Kidney (tissue), 13 donors: ENCODE measurements at regions not wholly inside any gene's neighbourhood (a gene's known extent, or its start where the extent isn't known, plus 50 kb on each side); places are given as distances from the start of the nearest gene placed in this dataset.

Source experiments
- DNase-seq, 5 donors: peaks; one replicate each; pipeline ENCODE4 v3.0.0-alpha.2; 2013 to 2020
- FAIRE-seq: peaks from 2 replicates; lab custom pipeline; 2012; peaks lifted over from hg19 to GRCh38; lab: Jason Lieb, UNC
- H3K27ac ChIP-seq, 2 donors: one replicate each; pipeline ENCODE4 v1.7.0; 2013; ENCODE audit warnings: low read depth in 2 of 2, low read length in 2 of 2, inconsistent platforms in 1 of 2
- H3K27me3 ChIP-seq: one replicate; pipeline ENCODE4 v1.7.1; 2013; ENCODE audit warnings: low read length, inconsistent platforms; ENCODE audit not compliant: control insufficient read depth, insufficient read depth
- H3K36me3 ChIP-seq, 3 donors: one replicate each; pipeline versions ENCODE4 v1.7.0 to v1.7.1; 2013; ENCODE audit warnings: low read length in 3 of 3, control low read depth in 1 of 3, inconsistent platforms in 1 of 3; ENCODE audit not compliant: insufficient read depth in 3 of 3, control insufficient read depth in 2 of 3
- H3K4me1 ChIP-seq, 3 donors: one replicate each; pipeline versions ENCODE4 v1.7.0 to v1.7.1; 2013; ENCODE audit warnings: low read length in 3 of 3, inconsistent platforms in 1 of 3, low read depth in 1 of 3; ENCODE audit not compliant: control insufficient read depth in 2 of 3, insufficient read depth in 2 of 3
- H3K4me3 ChIP-seq, 3 donors: one replicate each; pipeline versions ENCODE4 v1.7.0 to v1.8.1; 2013; ENCODE audit warnings: low read length in 3 of 3, control low read depth in 1 of 3, inconsistent platforms in 1 of 3
- H3K9ac ChIP-seq, 3 donors: one replicate each; pipeline versions ENCODE4 v1.7.0 to v1.7.1; 2013; ENCODE audit warnings: low read length in 3 of 3, control low read depth in 1 of 3, inconsistent platforms in 1 of 3
- H3K9me3 ChIP-seq, 3 donors: one replicate each; pipeline versions ENCODE4 v1.7.0 to v1.7.1; 2013; ENCODE audit warnings: low read length in 3 of 3, control low read depth in 1 of 3, inconsistent platforms in 1 of 3; ENCODE audit not compliant: control insufficient read depth in 2 of 3, insufficient read depth in 1 of 3
- intact Hi-C: fragments of 100-400 bp; cut with DNase I; formaldehyde crosslinking; loops from one replicate; pipeline ENCODE4 v1.11.1; 2022
- TF ChIP-seq, protein P1 (sequence below): IDR thresholded peaks from 3 replicates; pipeline ENCODE4 v1.5.1; 2012; ENCODE audit warnings: mild to moderate bottlenecking, moderate library complexity, borderline replicate concordance; ENCODE audit not compliant: insufficient read depth; ENCODE audit errors: extremely low read depth
- donor health status: control.
- donor health status: control.
- donor health status: control.
- donor health status: control.
- donor health status: control.
- donor health status: DM: yes; HTN: yes; CAD: no.
- donor health status: Normal renal cell carcinoma (clear cell type).

DNA sequence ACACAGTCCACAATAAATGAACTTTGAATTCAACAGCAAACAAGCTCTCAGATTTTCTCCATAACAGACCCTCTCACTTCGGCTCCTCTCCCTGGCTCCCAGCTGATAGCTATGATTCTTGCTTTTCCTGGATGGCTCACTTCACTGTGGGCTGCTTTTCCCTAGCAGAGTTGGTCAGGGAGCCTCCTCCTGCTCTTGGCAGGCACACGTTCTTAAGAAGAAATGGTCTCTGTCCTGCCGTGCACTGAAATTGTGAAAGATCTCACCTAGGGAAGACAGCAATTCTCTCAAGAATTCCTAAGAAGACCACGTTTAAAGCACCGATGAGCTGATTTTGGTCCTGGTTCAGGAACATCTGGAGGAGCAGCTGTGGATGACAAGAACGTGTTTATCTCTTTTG, 148.5 kb upstream of the KCNK2 start:
- H3K27me3 ChIP-seq, result no peaks in the 10 kb centered on the region
- DNase-seq, result no peak
- FAIRE-seq, result no peak
- no peak overlapping the region for H3K4me3 ChIP-seq
- H3K4me1 ChIP-seq, result no peaks in the 10 kb centered on the region
- intact Hi-C loops, result no loop called here
- TF ChIP-seq, protein P1, sequence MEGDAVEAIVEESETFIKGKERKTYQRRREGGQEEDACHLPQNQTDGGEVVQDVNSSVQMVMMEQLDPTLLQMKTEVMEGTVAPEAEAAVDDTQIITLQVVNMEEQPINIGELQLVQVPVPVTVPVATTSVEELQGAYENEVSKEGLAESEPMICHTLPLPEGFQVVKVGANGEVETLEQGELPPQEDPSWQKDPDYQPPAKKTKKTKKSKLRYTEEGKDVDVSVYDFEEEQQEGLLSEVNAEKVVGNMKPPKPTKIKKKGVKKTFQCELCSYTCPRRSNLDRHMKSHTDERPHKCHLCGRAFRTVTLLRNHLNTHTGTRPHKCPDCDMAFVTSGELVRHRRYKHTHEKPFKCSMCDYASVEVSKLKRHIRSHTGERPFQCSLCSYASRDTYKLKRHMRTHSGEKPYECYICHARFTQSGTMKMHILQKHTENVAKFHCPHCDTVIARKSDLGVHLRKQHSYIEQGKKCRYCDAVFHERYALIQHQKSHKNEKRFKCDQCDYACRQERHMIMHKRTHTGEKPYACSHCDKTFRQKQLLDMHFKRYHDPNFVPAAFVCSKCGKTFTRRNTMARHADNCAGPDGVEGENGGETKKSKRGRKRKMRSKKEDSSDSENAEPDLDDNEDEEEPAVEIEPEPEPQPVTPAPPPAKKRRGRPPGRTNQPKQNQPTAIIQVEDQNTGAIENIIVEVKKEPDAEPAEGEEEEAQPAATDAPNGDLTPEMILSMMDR, result no peak
- no peak overlapping the region for H3K27ac ChIP-seq
- H3K9me3 ChIP-seq, result no peaks in the 10 kb centered on the region
- H3K9ac ChIP-seq, result no peak overlapping the region
- no peaks in the 10 kb centered on the region for H3K36me3 ChIP-seq

DNA sequence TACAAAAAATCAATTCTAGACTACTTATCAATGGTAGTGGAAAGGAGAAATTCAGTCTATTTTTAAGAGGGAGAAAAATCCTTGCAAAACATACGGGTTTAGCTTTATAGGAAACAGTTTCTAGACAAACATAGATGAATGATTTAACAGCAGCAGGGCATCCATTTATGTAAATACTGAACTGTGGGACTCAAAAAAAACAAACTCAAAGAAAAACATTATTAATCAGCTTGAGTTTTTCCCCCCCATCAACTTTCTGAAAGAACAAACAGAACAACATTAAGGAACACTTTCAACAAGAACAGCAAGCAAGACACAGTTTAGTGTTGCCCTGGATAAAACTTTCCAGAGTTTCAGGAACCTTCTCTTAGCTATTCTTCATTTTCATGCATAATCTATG, 147.3 kb upstream of the KCNK2 start:
- Histone ChIP-seq H3K36me3 (no peaks in the 10 kb centered on the region), H3K9ac (no peak overlapping the region), H3K4me1 (no peaks in the 10 kb centered on the region), H3K27ac (no peak overlapping the region), H3K27me3 (no peaks in the 10 kb centered on the region), H3K4me3 (no peak overlapping the region), H3K9me3 (no peaks in the 10 kb centered on the region)
- intact Hi-C loops, result no loop called here
- TF ChIP-seq, protein P1, result no peak
- DNase-seq (no peak), FAIRE-seq (no peak)

DNA sequence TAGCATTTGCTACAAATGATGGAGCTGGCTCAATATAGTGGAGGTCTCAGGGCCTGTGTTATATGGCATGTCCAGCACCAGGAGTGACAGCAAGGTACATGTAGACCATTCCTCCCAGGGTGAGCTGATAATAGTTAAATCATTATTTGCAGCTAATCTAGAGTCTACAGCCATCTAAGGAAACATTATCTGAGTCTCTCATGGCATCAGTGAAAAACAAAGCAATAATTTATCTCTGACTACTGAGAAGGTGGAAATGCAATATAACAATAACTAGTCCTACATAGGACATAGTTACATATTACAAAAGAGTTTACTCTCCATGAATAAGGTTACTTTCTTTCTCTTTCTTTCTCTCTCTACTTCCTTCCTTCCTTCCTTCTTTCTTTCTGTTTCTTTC, 143.4 kb upstream of the KCNK2 start:
- H3K4me1 ChIP-seq, result no peaks in the 10 kb centered on the region
- FAIRE-seq, result no peak
- no peaks in the 10 kb centered on the region for H3K36me3 ChIP-seq
- H3K9me3 ChIP-seq, result no peaks in the 10 kb centered on the region
- H3K27me3 ChIP-seq, result no peaks in the 10 kb centered on the region
- no peak overlapping the region for H3K9ac ChIP-seq
- intact Hi-C loops, result no loop called here
- TF ChIP-seq, protein P1, result no peak
- H3K4me3 ChIP-seq, result no peak overlapping the region
- H3K27ac ChIP-seq, result no peak overlapping the region
- no peak for DNase-seq

DNA sequence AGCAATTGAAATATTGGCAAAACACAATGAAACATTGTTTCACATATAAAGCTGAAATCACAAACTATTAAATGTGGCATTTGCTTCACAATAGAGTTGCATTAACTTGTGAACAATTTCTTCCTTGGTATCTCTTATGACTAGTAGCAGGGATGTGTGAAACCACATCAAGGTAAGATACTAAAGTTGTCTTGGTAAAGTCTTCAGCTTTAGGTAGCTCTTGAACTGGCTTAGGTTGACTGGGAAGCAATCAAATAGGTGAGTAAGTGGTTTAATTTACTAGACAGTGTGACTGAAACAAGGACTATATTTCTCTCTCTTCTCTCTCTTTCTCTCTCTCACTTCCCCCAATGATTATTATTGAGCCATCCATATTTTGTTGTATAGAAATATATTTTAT, 141.5 kb upstream of the KCNK2 start:
- intact Hi-C loops, result no loop called here
- no peak overlapping the region for H3K9ac ChIP-seq
- DNase-seq (no peak), FAIRE-seq (no peak)
- TF ChIP-seq, protein P1, result no peak
- H3K9me3 ChIP-seq, result no peaks in the 10 kb centered on the region
- no peak overlapping the region for H3K4me3 ChIP-seq
- no peaks in the 10 kb centered on the region for H3K27me3 ChIP-seq
- no peaks in the 10 kb centered on the region for H3K4me1 ChIP-seq
- H3K27ac ChIP-seq, result no peak overlapping the region
- H3K36me3 ChIP-seq, result no peaks in the 10 kb centered on the region
